Brain microvascular endothelial cell (primary cell): ENCODE measurements at regions not wholly inside any gene's neighbourhood (a gene's known extent, or its start where the extent isn't known, plus 50 kb on each side); places are given as distances from the start of the nearest gene placed in this dataset.

Source experiments
- DNase-seq: peaks from one replicate; pipeline ENCODE4 v3.0.0-alpha.2; 2020
- H3K27ac ChIP-seq: fragments of 250-450 bp; sonication (Bioruptor Pico); 2 replicates; pipeline ENCODE4 v1.5.1; 2020; ENCODE audit warnings: mild to moderate bottlenecking, moderate library complexity
- H3K27me3 ChIP-seq: fragments of 250-450 bp; sonication (Bioruptor Pico); replicated peaks from 2 replicates; pipeline ENCODE4 v1.5.1; 2020; ENCODE audit warnings: mild to moderate bottlenecking
- H3K36me3 ChIP-seq: fragments of 250-450 bp; sonication (Bioruptor Pico); replicated peaks from 2 replicates; pipeline ENCODE4 v1.5.1; 2020; ENCODE audit warnings: mild to moderate bottlenecking
- H3K4me3 ChIP-seq: 2 replicates; pipeline ENCODE4 v1.5.1; 2011; ENCODE audit warnings: low read depth, mild to moderate bottlenecking, control low read depth, low read length, moderate library complexity
- in situ Hi-C: cut with HindIII; loops from 2 replicates; pipeline ENCODE4 v1.10.0; 2017; ENCODE audit warnings: low sequenced_read_pairs, low pct_ligation_motif_present
- TF ChIP-seq, protein P1 (sequence below): IDR thresholded peaks from 2 replicates; pipeline ENCODE4 v1.5.1; 2011; ENCODE audit warnings: low read depth, mild to moderate bottlenecking, moderate library complexity, low read length, control low read depth, inconsistent platforms; ENCODE audit errors: missing control alignments

DNA sequence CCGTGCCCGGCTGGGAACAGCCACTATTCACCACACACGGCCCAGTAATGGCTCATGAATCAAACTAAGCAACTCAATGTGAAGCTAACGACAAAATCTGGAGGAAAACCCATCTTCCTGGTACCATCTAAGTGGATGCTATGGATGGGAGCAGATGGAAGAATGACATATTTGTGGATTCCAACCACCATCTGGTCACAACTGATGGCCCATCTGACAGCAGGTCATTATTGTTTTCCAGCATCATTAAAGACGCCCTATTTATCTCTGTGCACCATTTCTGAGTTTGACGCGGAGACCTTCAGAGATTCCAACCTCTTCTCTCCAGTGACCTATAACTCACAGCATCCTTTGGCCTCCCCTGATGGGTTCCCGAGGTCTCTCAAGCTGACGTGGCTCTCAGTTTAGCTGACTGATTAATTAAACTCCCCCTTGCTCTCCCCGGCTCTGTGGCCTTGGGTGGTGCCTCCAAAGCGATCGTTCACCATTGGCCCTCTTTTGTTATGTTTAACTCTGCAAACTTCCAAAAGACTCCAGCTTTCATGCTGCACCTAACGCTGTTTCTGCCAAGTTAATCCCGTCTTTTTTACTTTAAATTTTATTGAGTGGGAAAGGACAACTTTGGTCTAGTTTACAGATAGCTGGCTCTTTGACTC, 1514.4 kb downstream of the BRD1 start:
- Histone ChIP-seq H3K27me3 (no peaks in the 10 kb centered on the region), H3K4me3 (no peak overlapping the region), H3K27ac (no peak overlapping the region), H3K36me3 (no peaks in the 10 kb centered on the region)
- DNase-seq, result no peak
- in situ Hi-C loops, result no loop called here
- TF ChIP-seq, protein P1, sequence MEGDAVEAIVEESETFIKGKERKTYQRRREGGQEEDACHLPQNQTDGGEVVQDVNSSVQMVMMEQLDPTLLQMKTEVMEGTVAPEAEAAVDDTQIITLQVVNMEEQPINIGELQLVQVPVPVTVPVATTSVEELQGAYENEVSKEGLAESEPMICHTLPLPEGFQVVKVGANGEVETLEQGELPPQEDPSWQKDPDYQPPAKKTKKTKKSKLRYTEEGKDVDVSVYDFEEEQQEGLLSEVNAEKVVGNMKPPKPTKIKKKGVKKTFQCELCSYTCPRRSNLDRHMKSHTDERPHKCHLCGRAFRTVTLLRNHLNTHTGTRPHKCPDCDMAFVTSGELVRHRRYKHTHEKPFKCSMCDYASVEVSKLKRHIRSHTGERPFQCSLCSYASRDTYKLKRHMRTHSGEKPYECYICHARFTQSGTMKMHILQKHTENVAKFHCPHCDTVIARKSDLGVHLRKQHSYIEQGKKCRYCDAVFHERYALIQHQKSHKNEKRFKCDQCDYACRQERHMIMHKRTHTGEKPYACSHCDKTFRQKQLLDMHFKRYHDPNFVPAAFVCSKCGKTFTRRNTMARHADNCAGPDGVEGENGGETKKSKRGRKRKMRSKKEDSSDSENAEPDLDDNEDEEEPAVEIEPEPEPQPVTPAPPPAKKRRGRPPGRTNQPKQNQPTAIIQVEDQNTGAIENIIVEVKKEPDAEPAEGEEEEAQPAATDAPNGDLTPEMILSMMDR, result no peak

DNA sequence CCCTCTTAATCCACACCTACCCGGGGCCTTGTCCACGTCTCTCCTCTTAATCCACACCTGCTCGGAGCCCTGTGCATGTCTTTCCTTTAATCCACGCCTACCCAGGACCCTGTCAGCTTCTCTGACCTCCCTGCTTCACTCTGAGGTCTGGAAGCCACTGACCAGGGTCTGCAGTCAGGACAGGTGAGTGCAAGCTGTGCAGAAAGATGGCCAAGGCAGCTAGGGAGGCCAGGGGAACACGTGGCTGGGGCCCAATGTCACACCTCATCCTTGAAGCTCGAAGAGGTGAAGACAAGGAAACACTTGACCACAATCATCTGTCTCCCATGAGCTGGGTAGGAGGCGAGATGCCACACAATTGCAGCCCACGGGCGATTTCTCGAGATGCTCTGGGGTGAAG, 1516.9 kb downstream of the BRD1 start:
- H3K27me3 ChIP-seq, result no peaks in the 10 kb centered on the region
- in situ Hi-C loops, result no loop called here
- DNase-seq, result no peak

DNA sequence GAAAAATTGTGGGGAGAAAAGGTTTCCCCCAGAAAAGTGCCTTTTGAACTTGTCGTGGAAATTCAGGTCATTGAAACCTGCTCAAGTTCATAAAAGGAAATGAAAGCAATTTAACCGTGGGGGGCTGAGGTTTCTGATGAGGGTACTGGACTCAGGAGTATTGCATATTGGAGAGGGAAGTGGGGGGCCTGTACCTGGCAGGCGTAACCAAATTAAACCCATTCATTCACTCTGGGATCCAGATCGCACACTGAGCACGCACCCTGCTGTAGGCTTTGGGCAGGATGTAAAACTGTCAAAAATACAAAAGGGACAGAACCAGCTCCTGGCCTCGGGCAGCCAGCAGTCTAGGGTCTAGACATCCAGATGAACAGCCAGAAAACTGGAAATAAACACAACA, 1517.4 kb downstream of the BRD1 start:
- no peak for DNase-seq
- in situ Hi-C loops, result no loop called here

More for the DNA sequence above, 1516.9 kb downstream of the BRD1 start:
- no peaks in the 10 kb centered on the region for H3K36me3 ChIP-seq
- H3K4me3 ChIP-seq, result no peak overlapping the region
- TF ChIP-seq, protein P1, result no peak
- H3K27ac ChIP-seq, result no peak overlapping the region

DNA sequence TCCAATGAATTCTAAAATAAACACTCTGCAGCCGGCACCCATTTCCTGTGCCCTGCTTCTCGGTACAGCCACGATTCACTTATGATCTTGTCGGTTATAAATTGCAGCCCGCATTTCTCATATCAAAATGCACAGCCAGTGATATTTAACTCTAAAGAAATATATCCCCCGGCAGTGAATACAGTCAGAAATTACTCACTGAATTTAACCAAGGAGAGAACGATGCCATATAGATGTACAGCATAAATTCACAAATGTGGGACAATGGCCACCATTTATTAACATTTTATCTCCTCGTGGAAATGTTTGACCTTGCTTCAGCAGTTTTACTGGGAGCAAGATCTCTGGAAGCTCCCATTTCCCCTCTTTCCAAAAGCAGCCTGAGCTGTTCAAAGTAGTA, 1517.8 kb downstream of the BRD1 start:
- no peaks in the 10 kb centered on the region for H3K27me3 ChIP-seq
- in situ Hi-C loops, result no loop called here
- H3K27ac ChIP-seq, result no peak overlapping the region
- DNase-seq, result no peak
- no peak overlapping the region for H3K4me3 ChIP-seq
- TF ChIP-seq, protein P1, result no peak
- H3K36me3 ChIP-seq, result no peaks in the 10 kb centered on the region

More for the DNA sequence above, 1517.4 kb downstream of the BRD1 start:
- TF ChIP-seq, protein P1, result no peak
- no peaks in the 10 kb centered on the region for H3K27me3 ChIP-seq
- H3K27ac ChIP-seq, result no peak overlapping the region
- no peak overlapping the region for H3K4me3 ChIP-seq
- H3K36me3 ChIP-seq, result no peaks in the 10 kb centered on the region

DNA sequence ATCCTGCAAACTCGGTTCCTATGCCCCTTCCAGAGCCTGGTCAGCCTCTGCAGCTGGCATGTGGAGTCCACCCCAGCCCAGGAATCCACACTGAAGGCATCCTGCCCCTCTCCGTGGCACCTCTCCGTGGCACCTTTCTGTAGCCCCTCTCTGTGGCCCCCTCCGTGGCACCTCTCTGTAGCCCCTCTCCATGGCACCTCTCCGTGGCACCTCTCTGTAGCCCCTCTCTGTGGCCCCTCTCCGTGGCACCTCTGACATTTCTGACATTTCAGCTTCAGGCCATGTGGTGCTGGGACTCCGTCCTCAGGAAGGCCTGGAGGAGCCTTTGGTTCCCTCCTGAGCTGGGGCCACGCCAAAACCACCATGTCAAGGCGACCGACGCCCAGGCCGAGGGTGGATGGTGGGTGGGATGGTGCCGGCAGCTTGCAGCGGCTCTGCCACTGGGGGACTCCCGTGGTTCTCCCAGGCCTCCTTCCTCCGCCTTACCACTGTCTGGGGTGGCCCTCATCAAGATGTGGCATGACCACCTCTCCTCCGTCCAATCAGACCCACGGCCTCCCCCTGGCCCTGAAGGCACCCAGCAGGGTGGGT, 1518.5 kb downstream of the BRD1 start:
- TF ChIP-seq, protein P1, result no peak
- in situ Hi-C loops, result no loop called here
- no peak for DNase-seq
- H3K27me3 ChIP-seq, result no peaks in the 10 kb centered on the region
- no peak overlapping the region for H3K4me3 ChIP-seq
- H3K36me3 ChIP-seq, result no peaks in the 10 kb centered on the region
- H3K27ac ChIP-seq, result no peak overlapping the region
